Loucy (cell line): ENCODE measurements at regions not wholly inside any gene's neighbourhood (a gene's known extent, or its start where the extent isn't known, plus 50 kb on each side); places are given as distances from the start of the nearest gene placed in this dataset.

Experiments
- H2AFZ ChIP-seq: fragments of 200-600 bp; sonication (generic); 2 replicates; pipeline ENCODE4 v1.6.0; 2016; ENCODE audit warnings: antibody characterized with exemption, mild to moderate bottlenecking, low read length, moderate library complexity
- H3F3A ChIP-seq: fragments of 200-600 bp; 2 replicates; pipeline ENCODE4 v1.6.0; 2016; ENCODE audit warnings: antibody characterized with exemption, low read depth, mild to moderate bottlenecking
- H3K27me3 ChIP-seq: fragments of 200-600 bp; sonication (generic); 2 replicates; pipeline ENCODE4 v1.6.1; 2014; ENCODE audit warnings: low read length, mild to moderate bottlenecking; ENCODE audit not compliant: insufficient read depth, poor library complexity, severe bottlenecking
- H3K36me3 ChIP-seq: fragments of 200-600 bp; sonication (generic); 2 replicates; pipeline ENCODE4 v1.6.1; 2016; ENCODE audit warnings: low read length; ENCODE audit not compliant: insufficient read depth
- H3K4me1 ChIP-seq: fragments of 200-600 bp; sonication (generic); 2 replicates; pipeline ENCODE4 v1.5.1; 2014; ENCODE audit warnings: low read length, mild to moderate bottlenecking; ENCODE audit not compliant: insufficient read depth, poor library complexity, severe bottlenecking
- H3K4me2 ChIP-seq: fragments of 200-600 bp; sonication (generic); 2 replicates; pipeline ENCODE4 v1.6.0; 2014; ENCODE audit warnings: antibody characterized with exemption, low read length, low read depth, mild to moderate bottlenecking; ENCODE audit not compliant: poor library complexity, severe bottlenecking
- H3K4me3 ChIP-seq: fragments of 200-600 bp; sonication (generic); 2 replicates; pipeline ENCODE4 v1.5.1; 2014; ENCODE audit warnings: low read length, mild to moderate bottlenecking, mixed read lengths; ENCODE audit not compliant: poor library complexity, severe bottlenecking
- H3K79me2 ChIP-seq: fragments of 200-600 bp; sonication (generic); 2 replicates; pipeline ENCODE4 v1.6.1; 2014; ENCODE audit warnings: low read length; ENCODE audit not compliant: insufficient read depth
- H3K9ac ChIP-seq: fragments of 200-600 bp; sonication (generic); 2 replicates; pipeline ENCODE4 v1.6.0; 2014; ENCODE audit warnings: mild to moderate bottlenecking, low read depth, low read length, moderate library complexity; ENCODE audit not compliant: poor library complexity, severe bottlenecking
- H3K9me2 ChIP-seq: fragments of 200-600 bp; sonication (generic); replicated peaks from 2 replicates; pipeline ENCODE4 v1.6.1; 2016; ENCODE audit warnings: low read depth, low read length, mixed read lengths
- H3K9me3 ChIP-seq: fragments of 200-600 bp; sonication (generic); 2 replicates; pipeline ENCODE4 v1.6.1; 2014; ENCODE audit warnings: mild to moderate bottlenecking, antibody characterized with exemption, low read length, low read depth; ENCODE audit not compliant: insufficient read depth
- H4K20me1 ChIP-seq: fragments of 200-600 bp; sonication (generic); 2 replicates; pipeline ENCODE4 v1.6.0; 2014; ENCODE audit warnings: antibody characterized with exemption, low read length, mild to moderate bottlenecking; ENCODE audit not compliant: insufficient read depth, poor library complexity, severe bottlenecking
- CTCF ChIP-seq: fragments of 200-600 bp; sonication (generic); conservative IDR thresholded peaks from 2 replicates; pipeline ENCODE4 v1.5.1; 2014; ENCODE audit warnings: mild to moderate bottlenecking, antibody characterized with exemption, low read length
- EZH2phosphoT487 ChIP-seq: fragments of 200-600 bp; IDR thresholded peaks from 2 replicates; pipeline ENCODE4 v1.6.1; 2018; ENCODE audit warnings: antibody characterized with exemption, mild to moderate bottlenecking, moderate library complexity, borderline replicate concordance

GRCh38 chr5:114038756-114039155 is 323.1 kb upstream of the KCNN2 start:
- Histone ChIP-seq H3K9me2 (no peaks in the 10 kb centered on the region), H3K4me1 (no peaks in the 10 kb centered on the region), H3K9ac (no peak overlapping the region), H3K4me2 (no peak overlapping the region), H4K20me1 (no peaks in the 10 kb centered on the region), H3K79me2 (no peaks in the 10 kb centered on the region), H3K4me3 (no peak overlapping the region), H3K36me3 (no peaks in the 10 kb centered on the region), H3K9me3 (no peaks in the 10 kb centered on the region), H3F3A (no peaks in the 10 kb centered on the region), H3K27me3 (no peaks in the 10 kb centered on the region), H2AFZ (no peak overlapping the region)
- no peak for TF ChIP-seq EZH2phosphoT487
- TF ChIP-seq CTCF = no peak

GRCh38 chr5:114050087-114050486 is 311.8 kb upstream of the KCNN2 start:
- Histone ChIP-seq H3F3A (no peaks in the 10 kb centered on the region), H3K4me1 (no peaks in the 10 kb centered on the region), H3K27me3 (no peaks in the 10 kb centered on the region), H3K9me2 (no peaks in the 10 kb centered on the region), H3K4me3 (no peak overlapping the region), H3K9me3 (no peaks in the 10 kb centered on the region), H3K36me3 (no peaks in the 10 kb centered on the region), H2AFZ (no peak overlapping the region), H3K9ac (no peak overlapping the region), H3K79me2 (no peaks in the 10 kb centered on the region), H4K20me1 (no peaks in the 10 kb centered on the region), H3K4me2 (no peak overlapping the region)
- TF ChIP-seq EZH2phosphoT487 (no peak), CTCF (no peak)

GRCh38 chr5:114053372-114053771 is 308.5 kb upstream of the KCNN2 start:
- Histone ChIP-seq H3K9me3 (no peaks in the 10 kb centered on the region), H3K4me2 (no peak overlapping the region), H3K9me2 (no peaks in the 10 kb centered on the region), H3K27me3 (no peaks in the 10 kb centered on the region), H3K4me1 (no peaks in the 10 kb centered on the region), H3F3A (no peaks in the 10 kb centered on the region), H4K20me1 (no peaks in the 10 kb centered on the region), H2AFZ (no peak overlapping the region), H3K9ac (no peak overlapping the region), H3K4me3 (no peak overlapping the region), H3K36me3 (no peaks in the 10 kb centered on the region), H3K79me2 (no peaks in the 10 kb centered on the region)
- TF ChIP-seq EZH2phosphoT487 (no peak), CTCF (no peak)
